ENCODE measurements at regions not wholly inside any gene's neighbourhood (a gene's known extent, or its start where the extent isn't known, plus 50 kb on each side); places are given as distances from the start of the nearest gene placed in this dataset.

- Histone ChIP-seq H3K18ac (ENCODE audit: insufficient read length, low read depth, low read length) (no peak overlapping the region), H3K4me1 (ENCODE audit: insufficient read depth, low read length) (no peaks in the 10 kb centered on the region), H3K56ac (ENCODE audit: insufficient read length, low read depth, low read length) (no peak overlapping the region), H3K27ac (ENCODE audit: insufficient read length, low read depth, low read length) (no peak overlapping the region), H3K4ac (ENCODE audit: low read depth, low read length) (no peak overlapping the region), H2BK5ac (ENCODE audit: insufficient read length, low read length) (no peak overlapping the region), H3K9me3 (ENCODE audit: control insufficient read depth, low read depth, low read length) (no peaks in the 10 kb centered on the region), H2AK5ac (ENCODE audit: insufficient read length, low read length) (no peak overlapping the region), H3K79me2 (ENCODE audit: insufficient read depth, low read length) (no peaks in the 10 kb centered on the region), H3K23me2 (ENCODE audit: insufficient read length, low read depth, low read length, poor library complexity, severe bottlenecking) (no peaks in the 10 kb centered on the region), H3K9ac (ENCODE audit: extremely low read depth, insufficient read length, low read length) (no peak overlapping the region), H3K14ac (ENCODE audit: insufficient read depth, low read length) (no peak overlapping the region), H3K4me2 (ENCODE audit: insufficient read depth, insufficient read length, low read length) (no peak overlapping the region), H4K91ac (ENCODE audit: insufficient read length, low read depth, low read length) (no peak overlapping the region), H3T11ph (ENCODE audit: low read length) (no peak overlapping the region), H2BK15ac (ENCODE audit: low read depth, low read length) (no peak overlapping the region), H3K27me3 (ENCODE audit: insufficient read depth, low read length) (no peaks in the 10 kb centered on the region), H4K5ac (ENCODE audit: insufficient read length, low read depth, low read length) (no peak overlapping the region), H3K79me1 (ENCODE audit: insufficient read depth, low read depth, low read length, poor library complexity, severe bottlenecking) (no peaks in the 10 kb centered on the region), H2AFZ (ENCODE audit: low read length) (no peak overlapping the region), H3K23ac (ENCODE audit: insufficient read length, low read depth, low read length) (no peak overlapping the region), H2BK12ac (ENCODE audit: insufficient read length, low read depth, low read length) (no peak overlapping the region), H2BK20ac (ENCODE audit: low read depth, low read length, poor library complexity, severe bottlenecking) (no peak overlapping the region), H4K8ac (replicated peaks; ENCODE audit: insufficient read length, low read depth, low read length) (no peak overlapping the region), H4K20me1 (ENCODE audit: control insufficient read depth, insufficient read depth, insufficient read length) (no peaks in the 10 kb centered on the region), H2BK120ac (ENCODE audit: low read depth, low read length, poor library complexity, severe bottlenecking) (no peak overlapping the region)
- no peaks in the 10 kb centered on the region for H3K9me3 Mint-ChIP-seq
- H3K4me3 Mint-ChIP-seq, result no peak overlapping the region
- peaks cover 1% of the 10 kb centered on the region; the same call in 1 of the 2 replicates for H3K27me3 Mint-ChIP-seq (ENCODE audit: low read depth)
- no peak overlapping the region for H3K27ac Mint-ChIP-seq
- no peak for DNase-seq
- no CpG with 5 or more reads among the region's 3 CpGs for WGBS (ENCODE audit: extremely low coverage, insufficient read length, low lambda C conversion rate)
- TF ChIP-seq, protein P1, sequence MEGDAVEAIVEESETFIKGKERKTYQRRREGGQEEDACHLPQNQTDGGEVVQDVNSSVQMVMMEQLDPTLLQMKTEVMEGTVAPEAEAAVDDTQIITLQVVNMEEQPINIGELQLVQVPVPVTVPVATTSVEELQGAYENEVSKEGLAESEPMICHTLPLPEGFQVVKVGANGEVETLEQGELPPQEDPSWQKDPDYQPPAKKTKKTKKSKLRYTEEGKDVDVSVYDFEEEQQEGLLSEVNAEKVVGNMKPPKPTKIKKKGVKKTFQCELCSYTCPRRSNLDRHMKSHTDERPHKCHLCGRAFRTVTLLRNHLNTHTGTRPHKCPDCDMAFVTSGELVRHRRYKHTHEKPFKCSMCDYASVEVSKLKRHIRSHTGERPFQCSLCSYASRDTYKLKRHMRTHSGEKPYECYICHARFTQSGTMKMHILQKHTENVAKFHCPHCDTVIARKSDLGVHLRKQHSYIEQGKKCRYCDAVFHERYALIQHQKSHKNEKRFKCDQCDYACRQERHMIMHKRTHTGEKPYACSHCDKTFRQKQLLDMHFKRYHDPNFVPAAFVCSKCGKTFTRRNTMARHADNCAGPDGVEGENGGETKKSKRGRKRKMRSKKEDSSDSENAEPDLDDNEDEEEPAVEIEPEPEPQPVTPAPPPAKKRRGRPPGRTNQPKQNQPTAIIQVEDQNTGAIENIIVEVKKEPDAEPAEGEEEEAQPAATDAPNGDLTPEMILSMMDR (conservative IDR thresholded peaks at IDR 0.05), result no peak
- peaks cover 6 to 14% of the 10 kb centered on the region in 2 experiments for H3K4me1 Mint-ChIP-seq
- H3K36me3 Mint-ChIP-seq (ENCODE audit: insufficient read depth in 1 of 3, low read depth in 3 of 3), result no peaks in the 10 kb centered on the region
These were observed 82.4 kb upstream of the IRS2 start for GRCh38 chr13:109868578-109869311.
